ENCODE measurements at regions not wholly inside any gene's neighbourhood (a gene's known extent, or its start where the extent isn't known, plus 50 kb on each side); places are given as distances from the start of the nearest gene placed in this dataset.

GRCh38 chr7:91356915-91357314 is 92.7 kb downstream of the FZD1 start:
- TF ChIP-seq TAF1 (IDR thresholded peaks at IDR 0.05; ENCODE audit: borderline replicate concordance, low read depth, low read length) (no peak), POLR2A (IDR thresholded peaks at IDR 0.05; ENCODE audit: low read depth, low read length) (no peak)

Measured in GM12892 (cell line).